HG03039 (cell line): ENCODE measurements at regions not wholly inside any gene's neighbourhood (a gene's known extent, or its start where the extent isn't known, plus 50 kb on each side); places are given as distances from the start of the nearest gene placed in this dataset.

Source experiments
- ATAC-seq: cut with Tn5 transposase; IDR thresholded peaks from one replicate; pipeline ENCODE4 v1.9.1; 2021; ENCODE audit warnings: mild to moderate bottlenecking, moderate library complexity; ENCODE audit not compliant: unreplicated experiment

- no peak for ATAC-seq
Observed at GRCh38 chr2:234309431-234309830, 187.4 kb downstream of the ARL4C start.

GRCh38 chr2:234308813-234309195, 188.1 kb downstream of the ARL4C start:
- peak; percentile 85 for ATAC-seq

GRCh38 chr2:234308073-234308812, 188.6 kb downstream of the ARL4C start:
- no peak for ATAC-seq

GRCh38 chr2:234307322-234307961, 189.4 kb downstream of the ARL4C start:
- ATAC-seq, result no peak

- no peak for ATAC-seq
Observed at GRCh38 chr2:234306426-234307173, 190.3 kb downstream of the ARL4C start.

- no peak for ATAC-seq
Observed at GRCh38 chr2:234305846-234306245, 191.0 kb downstream of the ARL4C start.

GRCh38 chr2:234304950-234305349, 191.9 kb downstream of the ARL4C start:
- ATAC-seq, result no peak

GRCh38 chr2:234302664-234302991, 194.3 kb downstream of the ARL4C start:
- ATAC-seq, result no peak

- no peak for ATAC-seq
Observed at GRCh38 chr2:234300932-234301823, 195.7 kb downstream of the ARL4C start.

GRCh38 chr2:234300391-234300925, 196.4 kb downstream of the ARL4C start:
- no peak for ATAC-seq

- no peak for ATAC-seq
Observed at GRCh38 chr2:234298918-234299317, 198.0 kb downstream of the ARL4C start.

- no peak for ATAC-seq
Observed at GRCh38 chr2:234296991-234297390, 199.9 kb downstream of the ARL4C start.

GRCh38 chr2:234293973-234294372, 202.9 kb downstream of the ARL4C start:
- no peak for ATAC-seq

- no peak for ATAC-seq
Observed at GRCh38 chr2:234292962-234293243, 204.0 kb downstream of the ARL4C start.

GRCh38 chr2:234292205-234292961, 204.5 kb downstream of the ARL4C start:
- no peak for ATAC-seq

- no peak for ATAC-seq
Observed at GRCh38 chr2:234291765-234292204, 205.1 kb downstream of the ARL4C start.

- no peak for ATAC-seq
Observed at GRCh38 chr2:234290671-234291070, 206.2 kb downstream of the ARL4C start.

- ATAC-seq, result no peak
Observed at GRCh38 chr2:234289834-234290590, 206.9 kb downstream of the ARL4C start.

- no peak for ATAC-seq
Observed at GRCh38 chr2:234288974-234289455, 207.9 kb downstream of the ARL4C start.
